ENCODE measurements at regions not wholly inside any gene's neighbourhood (a gene's known extent, or its start where the extent isn't known, plus 50 kb on each side); places are given as distances from the start of the nearest gene placed in this dataset.

- H3K27me3 ChIP-seq (ENCODE audit: insufficient read depth, poor library complexity, severe bottlenecking), result peaks cover 4% of the 10 kb centered on the region
- no peak overlapping the region for H3K27ac ChIP-seq (replicated peaks)
- TF ChIP-seq POLR2AphosphoS5 (IDR thresholded peaks at IDR 0.05; ENCODE audit: low read depth) (no peak), REST (IDR thresholded peaks at IDR 0.05; ENCODE audit: insufficient replicate concordance, low read depth) (no peak), SPI1 (IDR thresholded peaks at IDR 0.05; ENCODE audit: borderline replicate concordance, low read depth) (no peak), CTCF (IDR thresholded peaks at IDR 0.05; ENCODE audit: insufficient read depth, low read length) (no peak), GABPA (IDR thresholded peaks at IDR 0.05; ENCODE audit: low read depth) (no peak)
- H3K4me3 ChIP-seq (replicated peaks; ENCODE audit: insufficient read depth, low read length), result no peak overlapping the region
- no peak for DNase-seq (ENCODE audit: low read depth in 1 of 2, low spot score in 1 of 2)
Observed at GRCh38 chr12:108069651-108070165, 59.4 kb upstream of the WSCD2 start.

GRCh38 chr12:108075561-108075960, 53.5 kb upstream of the WSCD2 start:
- TF ChIP-seq REST (IDR thresholded peaks at IDR 0.05; ENCODE audit: insufficient replicate concordance, low read depth), result no peak
- TF ChIP-seq POLR2AphosphoS5 (IDR thresholded peaks at IDR 0.05; ENCODE audit: low read depth), result no peak
- no peak for TF ChIP-seq CTCF (IDR thresholded peaks at IDR 0.05; ENCODE audit: insufficient read depth, low read length)
- no peak for TF ChIP-seq SPI1 (IDR thresholded peaks at IDR 0.05; ENCODE audit: borderline replicate concordance, low read depth)
- no peak for TF ChIP-seq GABPA (IDR thresholded peaks at IDR 0.05; ENCODE audit: low read depth)
- Histone ChIP-seq H3K4me3 (replicated peaks; ENCODE audit: insufficient read depth, low read length) (no peak overlapping the region), H3K27me3 (ENCODE audit: insufficient read depth, poor library complexity, severe bottlenecking) (peaks cover 2% of the 10 kb centered on the region), H3K27ac (replicated peaks) (no peak overlapping the region)
- no peak for DNase-seq (ENCODE audit: low read depth in 1 of 2, low spot score in 1 of 2)

- TF ChIP-seq SPI1 (IDR thresholded peaks at IDR 0.05; ENCODE audit: borderline replicate concordance, low read depth) (no peak), GABPA (IDR thresholded peaks at IDR 0.05; ENCODE audit: low read depth) (no peak), POLR2AphosphoS5 (IDR thresholded peaks at IDR 0.05; ENCODE audit: low read depth) (no peak), REST (IDR thresholded peaks at IDR 0.05; ENCODE audit: insufficient replicate concordance, low read depth) (no peak), CTCF (IDR thresholded peaks at IDR 0.05; ENCODE audit: insufficient read depth, low read length) (no peak)
- DNase-seq (ENCODE audit: low read depth in 1 of 2, low spot score in 1 of 2), result no peak
- H3K27me3 ChIP-seq (ENCODE audit: insufficient read depth, poor library complexity, severe bottlenecking), result peaks cover 2% of the 10 kb centered on the region
- no peak overlapping the region for H3K27ac ChIP-seq (replicated peaks)
- no peak overlapping the region for H3K4me3 ChIP-seq (replicated peaks; ENCODE audit: insufficient read depth, low read length)
Observed at GRCh38 chr12:108076556-108076955, 52.5 kb upstream of the WSCD2 start.
